Tibial nerve (tissue), 3 donors: ENCODE measurements at regions not wholly inside any gene's neighbourhood (a gene's known extent, or its start where the extent isn't known, plus 50 kb on each side); places are given as distances from the start of the nearest gene placed in this dataset.

ENCODE experiments used
- CTCF ChIP-seq, 5 experiments: fragments of 200-600 bp in 3 of 5; fragments of 450-650 bp in 2 of 5; sonication (generic) in 3 of 5; IDR thresholded peaks; one replicate each; pipeline ENCODE4 v1.5.1; 2016 to 2019; ENCODE audit warnings: antibody characterized with exemption in 5 of 5, mild to moderate bottlenecking in 3 of 5, moderate library complexity in 2 of 5
- POLR2A ChIP-seq, 2 donors: fragments of 450-650 bp; IDR thresholded peaks; one replicate each; pipeline ENCODE4 v1.6.1; 2017; ENCODE audit warnings: antibody characterized with exemption in 2 of 2, mild to moderate bottlenecking in 2 of 2, moderate library complexity in 2 of 2

- TF ChIP-seq CTCF (IDR thresholded peaks at IDR 0.05): no peak
- TF ChIP-seq POLR2A (IDR thresholded peaks at IDR 0.05): no peak
These were observed 1314.0 kb downstream of the JRKL start for GRCh38 chr11:97703851-97704250.
